ENCODE measurements at regions not wholly inside any gene's neighbourhood (a gene's known extent, or its start where the extent isn't known, plus 50 kb on each side); places are given as distances from the start of the nearest gene placed in this dataset.

DNA sequence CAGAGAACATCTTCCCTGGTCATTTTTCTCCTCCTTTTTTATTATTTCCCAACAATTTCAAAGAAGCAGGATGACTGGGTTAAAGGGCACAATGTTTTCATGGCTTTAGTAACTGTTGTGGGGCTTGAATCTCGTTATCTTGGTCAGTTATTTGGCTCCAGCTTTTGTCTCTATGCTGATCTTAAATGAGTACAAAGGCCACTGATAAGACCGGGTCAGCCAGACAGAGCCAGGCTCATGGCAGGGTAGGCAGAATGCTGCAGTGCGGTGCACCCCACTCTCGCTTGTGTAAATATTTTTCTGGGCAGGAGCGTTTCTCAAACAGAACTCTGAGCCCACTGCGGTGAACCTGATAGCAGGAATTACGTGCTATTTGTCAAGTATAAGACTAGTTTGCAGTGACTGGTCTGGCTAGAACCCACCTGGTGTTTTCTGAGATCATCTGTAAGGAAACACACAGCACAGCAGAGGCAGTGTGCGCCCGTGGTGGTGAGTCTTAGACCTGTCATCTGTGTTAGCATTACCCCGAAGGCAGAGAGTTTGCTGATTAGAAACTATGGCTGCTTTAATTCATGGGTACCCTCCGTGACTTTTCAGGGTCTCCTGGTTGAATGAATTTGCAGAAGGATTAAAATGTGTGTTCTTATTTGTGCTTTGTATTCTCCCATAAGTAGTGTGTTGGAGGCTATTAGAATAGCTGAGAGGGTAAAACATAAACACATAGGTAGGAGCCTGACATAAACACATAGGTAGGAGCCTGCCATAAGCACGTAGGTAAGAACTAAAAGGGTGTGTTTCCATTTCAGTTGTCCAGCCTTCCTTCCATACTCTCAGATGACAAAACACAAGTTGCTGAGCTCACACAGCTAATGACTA lies 158.6 kb upstream of the DMRT1 start (continued):
- TF ChIP-seq NR3C1 (CRISPR knock-in tag; IDR thresholded peaks at IDR 0.05) (no peak), RNF2 (conservative IDR thresholded peaks at IDR 0.05; ENCODE audit: low read depth) (no peak), ETV5 (CRISPR knock-in tag; IDR thresholded peaks at IDR 0.05; ENCODE audit: borderline replicate concordance) (peak; percentile 86), SMYD3 (CRISPR knock-in tag; IDR thresholded peaks at IDR 0.05) (peak; percentile 78; the same call in 1 of the 2 replicates), ATF6 (CRISPR knock-in tag; conservative IDR thresholded peaks at IDR 0.05) (no peak), ZNF883 (CRISPR knock-in tag; IDR thresholded peaks at IDR 0.05; ENCODE audit: not compliant biosample characterization) (no peak), ZSCAN9 (CRISPR knock-in tag; IDR thresholded peaks at IDR 0.05; ENCODE audit: borderline replicate concordance) (peak; percentile 69), ISX (CRISPR knock-in tag; conservative IDR thresholded peaks at IDR 0.05) (no peak), ZNF670 (CRISPR knock-in tag; IDR thresholded peaks at IDR 0.05; ENCODE audit: borderline replicate concordance) (peak; percentile 61; the same call in 1 of the 2 replicates), NKX3-1 (CRISPR knock-in tag; IDR thresholded peaks at IDR 0.05) (no peak), ZNF737 (CRISPR knock-in tag; IDR thresholded peaks at IDR 0.05; ENCODE audit: borderline replicate concordance) (no peak), ZZZ3 (CRISPR knock-in tag; IDR thresholded peaks at IDR 0.05; ENCODE audit: borderline replicate concordance) (no peak), SNAI1 (CRISPR knock-in tag; IDR thresholded peaks at IDR 0.05; ENCODE audit: borderline replicate concordance) (no peak), ZNF446 (CRISPR knock-in tag; IDR thresholded peaks at IDR 0.05) (no peak), SYNCRIP (IDR thresholded peaks at IDR 0.05; ENCODE audit: insufficient read depth, low read depth, low read length) (no peak), RORA (CRISPR knock-in tag; IDR thresholded peaks at IDR 0.05) (peak; percentile 93; the same call in 1 of the 2 replicates), ZNF761 (CRISPR knock-in tag; conservative IDR thresholded peaks at IDR 0.05) (peak; percentile 82), ELK4 (CRISPR knock-in tag; IDR thresholded peaks at IDR 0.05; ENCODE audit: borderline replicate concordance) (no peak), ZNF567 (CRISPR knock-in tag; IDR thresholded peaks at IDR 0.05; ENCODE audit: borderline replicate concordance) (0 out of 2 replicates have a peak, but pooled peaks have one; percentile 60), RFX1 (IDR thresholded peaks at IDR 0.05) (no peak; the same call in 1 of the 2 replicates)
- TF ChIP-seq, protein P1, sequence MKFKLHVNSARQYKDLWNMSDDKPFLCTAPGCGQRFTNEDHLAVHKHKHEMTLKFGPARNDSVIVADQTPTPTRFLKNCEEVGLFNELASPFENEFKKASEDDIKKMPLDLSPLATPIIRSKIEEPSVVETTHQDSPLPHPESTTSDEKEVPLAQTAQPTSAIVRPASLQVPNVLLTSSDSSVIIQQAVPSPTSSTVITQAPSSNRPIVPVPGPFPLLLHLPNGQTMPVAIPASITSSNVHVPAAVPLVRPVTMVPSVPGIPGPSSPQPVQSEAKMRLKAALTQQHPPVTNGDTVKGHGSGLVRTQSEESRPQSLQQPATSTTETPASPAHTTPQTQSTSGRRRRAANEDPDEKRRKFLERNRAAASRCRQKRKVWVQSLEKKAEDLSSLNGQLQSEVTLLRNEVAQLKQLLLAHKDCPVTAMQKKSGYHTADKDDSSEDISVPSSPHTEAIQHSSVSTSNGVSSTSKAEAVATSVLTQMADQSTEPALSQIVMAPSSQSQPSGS (CRISPR knock-in tag; IDR thresholded peaks at IDR 0.05) = peak; percentile 85; the same call in 1 of the 2 replicates
- TF ChIP-seq, protein P2, sequence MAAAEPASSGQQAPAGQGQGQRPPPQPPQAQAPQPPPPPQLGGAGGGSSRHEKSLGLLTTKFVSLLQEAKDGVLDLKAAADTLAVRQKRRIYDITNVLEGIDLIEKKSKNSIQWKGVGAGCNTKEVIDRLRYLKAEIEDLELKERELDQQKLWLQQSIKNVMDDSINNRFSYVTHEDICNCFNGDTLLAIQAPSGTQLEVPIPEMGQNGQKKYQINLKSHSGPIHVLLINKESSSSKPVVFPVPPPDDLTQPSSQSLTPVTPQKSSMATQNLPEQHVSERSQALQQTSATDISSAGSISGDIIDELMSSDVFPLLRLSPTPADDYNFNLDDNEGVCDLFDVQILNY (CRISPR knock-in tag; conservative IDR thresholded peaks at IDR 0.05) = no peak
- TF ChIP-seq, protein P3, sequence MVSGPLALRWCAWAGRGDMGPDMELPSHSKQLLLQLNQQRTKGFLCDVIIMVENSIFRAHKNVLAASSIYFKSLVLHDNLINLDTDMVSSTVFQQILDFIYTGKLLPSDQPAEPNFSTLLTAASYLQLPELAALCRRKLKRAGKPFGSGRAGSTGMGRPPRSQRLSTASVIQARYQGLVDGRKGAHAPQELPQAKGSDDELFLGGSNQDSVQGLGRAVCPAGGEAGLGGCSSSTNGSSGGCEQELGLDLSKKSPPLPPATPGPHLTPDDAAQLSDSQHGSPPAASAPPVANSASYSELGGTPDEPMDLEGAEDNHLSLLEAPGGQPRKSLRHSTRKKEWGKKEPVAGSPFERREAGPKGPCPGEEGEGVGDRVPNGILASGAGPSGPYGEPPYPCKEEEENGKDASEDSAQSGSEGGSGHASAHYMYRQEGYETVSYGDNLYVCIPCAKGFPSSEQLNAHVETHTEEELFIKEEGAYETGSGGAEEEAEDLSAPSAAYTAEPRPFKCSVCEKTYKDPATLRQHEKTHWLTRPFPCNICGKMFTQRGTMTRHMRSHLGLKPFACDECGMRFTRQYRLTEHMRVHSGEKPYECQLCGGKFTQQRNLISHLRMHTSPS (CRISPR knock-in tag; IDR thresholded peaks at IDR 0.05; ENCODE audit: low read depth) = peak; percentile 87; the same call in 1 of the 2 replicates

All from HepG2 (cell line).